Right lobe of liver (tissue), 4 donors: ENCODE measurements at regions not wholly inside any gene's neighbourhood (a gene's known extent, or its start where the extent isn't known, plus 50 kb on each side); places are given as distances from the start of the nearest gene placed in this dataset.

Experiments used
- POLR2A ChIP-seq: fragments of 450-650 bp; IDR thresholded peaks from one replicate; pipeline ENCODE4 v1.6.1; 2017; ENCODE audit warnings: antibody characterized with exemption, mild to moderate bottlenecking
- TF ChIP-seq, protein P1 (sequence below), 4 donors: fragments of 200-600 bp in 3 of 4; fragments of 450-650 bp in 1 of 4; IDR thresholded peaks; one replicate each; pipeline versions ENCODE4 v1.5.1 to v1.8.0; 2016 to 2022; ENCODE audit warnings: antibody characterized with exemption in 4 of 4, mild to moderate bottlenecking in 2 of 4
- donor health status: DM: no; HTN: no; CAD: no.
- donor health status: DM: no; HTN: no; CAD: no.
- donor health status: DM: no; HTN: yes; CAD: no.

DNA sequence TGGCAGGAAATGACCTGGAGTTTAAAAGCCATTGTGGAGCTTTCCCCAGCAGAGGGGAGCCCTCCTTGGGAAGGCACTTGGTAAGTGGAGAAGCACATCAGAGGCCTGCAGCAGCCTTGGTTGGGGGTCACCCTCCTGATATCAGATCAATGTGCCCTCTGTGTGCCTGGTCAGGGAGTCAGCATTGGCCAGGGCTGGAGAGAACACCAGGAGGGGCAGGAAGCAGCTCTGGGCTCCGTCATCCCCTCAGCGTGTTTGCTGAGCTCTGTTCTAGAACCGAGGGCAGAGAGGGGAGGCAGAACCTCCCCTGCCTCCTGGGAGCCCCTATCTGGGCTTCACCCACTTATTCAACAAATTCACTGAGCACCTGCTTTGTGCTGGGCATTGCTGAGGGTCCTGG is 846.0 kb downstream of the TBC1D22A start:
- TF ChIP-seq, protein P1, sequence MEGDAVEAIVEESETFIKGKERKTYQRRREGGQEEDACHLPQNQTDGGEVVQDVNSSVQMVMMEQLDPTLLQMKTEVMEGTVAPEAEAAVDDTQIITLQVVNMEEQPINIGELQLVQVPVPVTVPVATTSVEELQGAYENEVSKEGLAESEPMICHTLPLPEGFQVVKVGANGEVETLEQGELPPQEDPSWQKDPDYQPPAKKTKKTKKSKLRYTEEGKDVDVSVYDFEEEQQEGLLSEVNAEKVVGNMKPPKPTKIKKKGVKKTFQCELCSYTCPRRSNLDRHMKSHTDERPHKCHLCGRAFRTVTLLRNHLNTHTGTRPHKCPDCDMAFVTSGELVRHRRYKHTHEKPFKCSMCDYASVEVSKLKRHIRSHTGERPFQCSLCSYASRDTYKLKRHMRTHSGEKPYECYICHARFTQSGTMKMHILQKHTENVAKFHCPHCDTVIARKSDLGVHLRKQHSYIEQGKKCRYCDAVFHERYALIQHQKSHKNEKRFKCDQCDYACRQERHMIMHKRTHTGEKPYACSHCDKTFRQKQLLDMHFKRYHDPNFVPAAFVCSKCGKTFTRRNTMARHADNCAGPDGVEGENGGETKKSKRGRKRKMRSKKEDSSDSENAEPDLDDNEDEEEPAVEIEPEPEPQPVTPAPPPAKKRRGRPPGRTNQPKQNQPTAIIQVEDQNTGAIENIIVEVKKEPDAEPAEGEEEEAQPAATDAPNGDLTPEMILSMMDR (IDR thresholded peaks at IDR 0.05) = no peak
- no peak for TF ChIP-seq POLR2A
